ENCODE measurements at regions not wholly inside any gene's neighbourhood (a gene's known extent, or its start where the extent isn't known, plus 50 kb on each side); places are given as distances from the start of the nearest gene placed in this dataset.

- Histone ChIP-seq H3K4me1 (ENCODE audit: insufficient read depth) (no peaks in the 10 kb centered on the region), H3K4me3 (no peak overlapping the region), H3K27ac (no peak overlapping the region), H3K9ac (no peak overlapping the region), H3K27me3 (replicated peaks; ENCODE audit: insufficient read depth) (no peaks in the 10 kb centered on the region), H3F3A (ENCODE audit: insufficient read depth) (no peaks in the 10 kb centered on the region), H3K4me2 (ENCODE audit: unreplicated experiment) (no peak overlapping the region), H3K9me2 (ENCODE audit: insufficient read depth) (no peaks in the 10 kb centered on the region), H3K79me2 (ENCODE audit: insufficient read depth) (no peaks in the 10 kb centered on the region), H3K9me3 (ENCODE audit: low read depth) (no peaks in the 10 kb centered on the region), H2AFZ (no peak overlapping the region), H3K36me3 (ENCODE audit: low read depth) (no peaks in the 10 kb centered on the region), H4K20me1 (ENCODE audit: insufficient read depth) (no peaks in the 10 kb centered on the region)
- in situ Hi-C loops (cut with MboI), result no loop called here
- WGBS, 2 experiments (ENCODE audit: low coverage in 1 of 2, low lambda C conversion rate in 2 of 2, missing lambda C conversion rate in 2 of 2), result 53 to 74% methylated on average over 2 of the region's 2 CpGs
- DNase-seq, result no peak
- TF ChIP-seq EZH2 (IDR thresholded peaks at IDR 0.05; ENCODE audit: insufficient read depth, poor library complexity, severe bottlenecking), result no peak
These were observed 638.4 kb downstream of the MAFB start for GRCh38 chr20:40050596-40050995.

DNA sequence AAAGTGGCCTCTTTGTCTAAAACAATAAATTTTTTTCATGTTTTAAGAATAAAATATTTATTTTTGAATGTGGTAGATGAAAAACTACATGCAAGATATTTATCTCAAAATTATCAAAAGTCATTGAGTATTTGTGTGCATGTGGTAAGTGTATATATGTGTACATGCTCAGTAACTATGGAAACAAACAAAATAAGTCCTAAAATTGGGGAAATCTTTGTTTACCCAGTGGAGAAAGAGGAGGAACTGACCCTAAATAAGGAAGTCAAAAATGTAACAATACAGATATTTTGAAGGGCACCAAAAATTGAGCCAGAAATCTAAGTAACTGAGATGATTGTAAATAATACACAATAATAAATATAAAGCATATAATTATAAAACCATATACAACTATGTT, 639.2 kb downstream of the MAFB start:
- Histone ChIP-seq H3K27me3 (replicated peaks; ENCODE audit: insufficient read depth) (no peaks in the 10 kb centered on the region), H3K9me3 (ENCODE audit: low read depth) (no peaks in the 10 kb centered on the region), H3K4me1 (ENCODE audit: insufficient read depth) (no peaks in the 10 kb centered on the region), H3K9me2 (ENCODE audit: insufficient read depth) (no peaks in the 10 kb centered on the region), H2AFZ (no peak overlapping the region), H3K79me2 (ENCODE audit: insufficient read depth) (no peaks in the 10 kb centered on the region), H3K9ac (no peak overlapping the region), H4K20me1 (ENCODE audit: insufficient read depth) (no peaks in the 10 kb centered on the region), H3F3A (ENCODE audit: insufficient read depth) (no peaks in the 10 kb centered on the region), H3K36me3 (ENCODE audit: low read depth) (no peaks in the 10 kb centered on the region), H3K27ac (no peak overlapping the region), H3K4me2 (ENCODE audit: unreplicated experiment) (no peak overlapping the region), H3K4me3 (no peak overlapping the region)
- in situ Hi-C loops (cut with MboI), result no loop called here
- TF ChIP-seq EZH2phosphoT487 (IDR thresholded peaks at IDR 0.05; ENCODE audit: insufficient read depth, low read depth), result no peak
- no peak for TF ChIP-seq EZH2 (IDR thresholded peaks at IDR 0.05; ENCODE audit: insufficient read depth, poor library complexity, severe bottlenecking)
- DNase-seq, result no peak

DNA sequence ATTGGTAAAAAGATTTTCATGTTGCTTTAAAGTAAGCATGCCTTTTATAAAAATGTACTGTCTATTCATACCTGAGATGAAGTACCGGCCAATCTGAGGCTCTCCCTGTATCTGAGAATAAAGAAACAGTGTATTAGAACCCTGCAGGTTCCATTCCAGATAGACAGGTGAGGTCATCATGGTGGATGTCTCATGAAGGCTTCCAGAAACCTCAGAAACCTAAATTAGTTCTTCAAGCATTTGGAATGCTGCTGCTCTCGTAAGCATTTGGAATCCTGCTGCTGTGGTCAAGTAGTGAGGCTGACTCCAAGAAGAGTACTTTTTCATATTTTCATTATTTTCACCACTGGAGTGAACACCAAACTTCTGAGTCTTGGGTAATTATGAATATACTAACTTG, 642.3 kb downstream of the MAFB start:
- no peak for TF ChIP-seq EZH2phosphoT487 (IDR thresholded peaks at IDR 0.05; ENCODE audit: insufficient read depth, low read depth)
- H3K79me2 ChIP-seq (ENCODE audit: insufficient read depth), result no peaks in the 10 kb centered on the region
- no peaks in the 10 kb centered on the region for H3F3A ChIP-seq (ENCODE audit: insufficient read depth)
- H3K27ac ChIP-seq, result no peak overlapping the region
- 46 to 66% methylated on average over 2 of the region's 2 CpGs for WGBS, 2 experiments (ENCODE audit: low coverage in 1 of 2, low lambda C conversion rate in 2 of 2, missing lambda C conversion rate in 2 of 2)
- no peaks in the 10 kb centered on the region for H3K36me3 ChIP-seq (ENCODE audit: low read depth)
- no peak overlapping the region for H3K4me2 ChIP-seq (ENCODE audit: unreplicated experiment)
- peak; percentile 0 for DNase-seq
- in situ Hi-C loops (cut with MboI), result no loop called here
- no peaks in the 10 kb centered on the region for H3K27me3 ChIP-seq (replicated peaks; ENCODE audit: insufficient read depth)
- H3K9ac ChIP-seq, result no peak overlapping the region
- no peak overlapping the region for H3K4me3 ChIP-seq
- no peaks in the 10 kb centered on the region for H3K4me1 ChIP-seq (ENCODE audit: insufficient read depth)
- H4K20me1 ChIP-seq (ENCODE audit: insufficient read depth), result no peaks in the 10 kb centered on the region
- H3K9me2 ChIP-seq (ENCODE audit: insufficient read depth), result no peaks in the 10 kb centered on the region
- H2AFZ ChIP-seq, result no peak overlapping the region
- no peaks in the 10 kb centered on the region for H3K9me3 ChIP-seq (ENCODE audit: low read depth)

GRCh38 chr20:40037511-40037910, 651.5 kb downstream of the MAFB start:
- TF ChIP-seq EZH2phosphoT487 (IDR thresholded peaks at IDR 0.05; ENCODE audit: insufficient read depth, low read depth) (no peak), EZH2 (IDR thresholded peaks at IDR 0.05; ENCODE audit: insufficient read depth, poor library complexity, severe bottlenecking) (no peak)
- no peaks in the 10 kb centered on the region for H4K20me1 ChIP-seq (ENCODE audit: insufficient read depth)
- H3K27me3 ChIP-seq (replicated peaks; ENCODE audit: insufficient read depth), result no peaks in the 10 kb centered on the region; the same call in 1 of the 2 replicates
- no peaks in the 10 kb centered on the region for H3K9me3 ChIP-seq (ENCODE audit: low read depth)
- 58% methylated on average over 1 of the region's 1 CpG for WGBS, 2 experiments (ENCODE audit: low coverage in 1 of 2, low lambda C conversion rate in 2 of 2, missing lambda C conversion rate in 2 of 2)
- no peak overlapping the region for H3K4me3 ChIP-seq
- no peaks in the 10 kb centered on the region for H3K4me1 ChIP-seq (ENCODE audit: insufficient read depth)
- H3K79me2 ChIP-seq (ENCODE audit: insufficient read depth), result no peaks in the 10 kb centered on the region
- H3K9ac ChIP-seq, result no peak overlapping the region
- H3K36me3 ChIP-seq (ENCODE audit: low read depth), result no peaks in the 10 kb centered on the region
- no peak overlapping the region for H3K27ac ChIP-seq
- in situ Hi-C loops (cut with MboI), result no loop called here
- no peak overlapping the region for H3K4me2 ChIP-seq (ENCODE audit: unreplicated experiment)
- no peak for DNase-seq
- no peaks in the 10 kb centered on the region for H3K9me2 ChIP-seq (ENCODE audit: insufficient read depth)
- H2AFZ ChIP-seq, result no peak overlapping the region
- H3F3A ChIP-seq (ENCODE audit: insufficient read depth), result no peaks in the 10 kb centered on the region

DNA sequence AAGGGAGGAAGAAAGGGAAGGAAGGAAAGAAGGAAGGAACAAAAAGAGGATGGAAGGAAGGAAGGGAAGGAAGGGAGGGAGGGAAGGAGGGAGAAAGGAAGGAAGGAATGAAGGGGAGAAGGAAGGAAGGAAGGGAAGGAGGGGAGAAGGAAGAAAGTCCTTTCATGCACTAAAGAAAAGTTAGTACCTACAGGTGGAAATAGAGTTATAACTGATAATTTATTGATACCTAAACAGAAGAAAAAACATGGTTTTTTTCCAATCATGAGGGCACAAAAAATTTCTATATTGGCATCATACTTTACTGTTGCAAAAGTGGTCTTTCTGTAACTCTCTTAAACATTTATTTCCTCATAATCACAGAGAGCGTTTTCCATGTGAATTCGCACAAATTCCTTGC, 659.4 kb downstream of the MAFB start:
- Histone ChIP-seq H3K9me2 (ENCODE audit: insufficient read depth) (no peaks in the 10 kb centered on the region), H3K27ac (no peak overlapping the region), H2AFZ (no peak overlapping the region), H3K27me3 (replicated peaks; ENCODE audit: insufficient read depth) (no peaks in the 10 kb centered on the region; the same call in 1 of the 2 replicates), H3K9ac (no peak overlapping the region), H4K20me1 (ENCODE audit: insufficient read depth) (no peaks in the 10 kb centered on the region), H3K4me3 (no peak overlapping the region), H3K36me3 (ENCODE audit: low read depth) (no peaks in the 10 kb centered on the region), H3K4me1 (ENCODE audit: insufficient read depth) (no peaks in the 10 kb centered on the region), H3K9me3 (ENCODE audit: low read depth) (no peaks in the 10 kb centered on the region), H3F3A (ENCODE audit: insufficient read depth) (0 out of 2 replicates have a peak, but pooled peaks cover 3% of the 10 kb centered on the region), H3K79me2 (ENCODE audit: insufficient read depth) (no peaks in the 10 kb centered on the region), H3K4me2 (ENCODE audit: unreplicated experiment) (no peak overlapping the region)
- in situ Hi-C loops (cut with MboI), result no loop called here
- DNase-seq, result no peak
- TF ChIP-seq EZH2 (IDR thresholded peaks at IDR 0.05; ENCODE audit: insufficient read depth, poor library complexity, severe bottlenecking), result no peak
- no peak for TF ChIP-seq EZH2phosphoT487 (IDR thresholded peaks at IDR 0.05; ENCODE audit: insufficient read depth, low read depth)
- WGBS, 2 experiments (ENCODE audit: low coverage in 1 of 2, low lambda C conversion rate in 2 of 2, missing lambda C conversion rate in 2 of 2), result 60 to 73% methylated on average over 2 of the region's 2 CpGs
